ENCODE measurements at regions not wholly inside any gene's neighbourhood (a gene's known extent, or its start where the extent isn't known, plus 50 kb on each side); places are given as distances from the start of the nearest gene placed in this dataset.

DNA sequence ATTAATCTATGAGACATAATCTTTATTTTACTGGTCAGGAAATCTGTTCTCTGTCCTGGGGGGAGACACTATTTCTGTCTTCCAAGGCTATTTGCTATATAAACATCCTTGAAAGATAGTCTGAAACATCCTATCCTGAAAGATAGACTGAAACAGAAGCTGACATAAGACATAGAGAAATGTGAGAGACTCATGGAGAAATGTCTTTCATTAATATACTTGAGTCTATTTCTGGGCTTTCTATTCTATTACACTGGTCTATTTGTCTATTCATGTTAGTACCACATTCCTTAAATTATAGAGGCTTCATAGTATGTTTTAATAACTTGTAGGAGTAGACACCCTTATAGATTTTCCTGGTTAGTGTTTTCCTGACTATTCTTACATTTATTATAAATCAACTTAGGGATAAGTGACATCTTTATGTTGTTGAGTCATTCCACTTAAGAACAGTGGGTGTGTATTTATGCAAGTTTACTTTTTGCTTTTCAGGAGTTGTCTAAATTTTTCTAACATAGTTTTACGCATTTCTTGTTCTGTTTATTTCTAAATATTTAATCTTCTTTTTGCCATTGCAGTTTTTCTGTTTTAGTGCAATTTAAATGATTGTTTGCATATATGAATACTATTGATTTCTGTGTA is 244.9 kb upstream of the ZSWIM2 start:
- Histone ChIP-seq H3K27ac (ENCODE audit: low read depth in 2 of 2, low read length in 1 of 2) (no peak overlapping the region), H3K4me3 (ENCODE audit: low read depth in 1 of 2, low read length in 2 of 2) (no peak overlapping the region), H3K9me3 (ENCODE audit: control insufficient read depth in 2 of 2, insufficient read depth in 1 of 2, low read depth in 1 of 2, low read length in 1 of 2) (no peaks in the 10 kb centered on the region), H3K27me3 (ENCODE audit: control insufficient read depth in 1 of 2, insufficient read depth in 2 of 2, low read length in 2 of 2) (no peaks in the 10 kb centered on the region), H3K36me3 (ENCODE audit: control insufficient read depth in 2 of 2, insufficient read depth in 2 of 2, low read length in 1 of 2) (no peaks in the 10 kb centered on the region), H3K4me1 (ENCODE audit: control insufficient read depth in 2 of 2, insufficient read depth in 2 of 2, low read length in 1 of 2) (no peaks in the 10 kb centered on the region)
- 83 to 89% methylated on average over 1 of the region's 1 CpG for WGBS, 2 donors

DNA sequence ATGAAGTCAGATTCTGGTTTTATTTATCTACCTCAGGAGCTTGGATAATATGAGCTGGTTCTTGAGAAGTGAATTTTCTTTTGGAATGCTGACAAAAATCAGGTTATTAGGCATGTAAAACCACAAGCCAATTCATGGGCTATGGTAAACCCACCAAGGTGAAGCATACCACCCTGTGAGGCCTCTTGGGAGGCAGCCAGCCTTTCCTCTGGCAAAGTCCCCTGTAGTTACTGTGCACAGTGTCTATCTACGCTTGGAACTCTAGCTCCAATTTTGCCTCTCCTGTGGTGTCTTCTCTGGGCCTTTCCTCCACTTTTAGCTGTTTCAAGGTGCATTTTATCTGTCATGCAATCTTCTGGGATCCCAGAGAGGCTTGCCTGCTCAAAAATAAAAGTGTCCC is 242.7 kb upstream of the ZSWIM2 start:
- no peaks in the 10 kb centered on the region for H3K4me1 ChIP-seq (ENCODE audit: control insufficient read depth in 2 of 2, insufficient read depth in 2 of 2, low read length in 1 of 2)
- 93 to 94% methylated on average over 1 of the region's 1 CpG for WGBS, 2 donors
- no peaks in the 10 kb centered on the region for H3K9me3 ChIP-seq (ENCODE audit: control insufficient read depth in 2 of 2, insufficient read depth in 1 of 2, low read depth in 1 of 2, low read length in 1 of 2)
- no peaks in the 10 kb centered on the region for H3K36me3 ChIP-seq (ENCODE audit: control insufficient read depth in 2 of 2, insufficient read depth in 2 of 2, low read length in 1 of 2)
- no peaks in the 10 kb centered on the region for H3K27me3 ChIP-seq (ENCODE audit: control insufficient read depth in 1 of 2, insufficient read depth in 2 of 2, low read length in 2 of 2)
- H3K4me3 ChIP-seq (ENCODE audit: low read depth in 1 of 2, low read length in 2 of 2), result no peak overlapping the region
- H3K27ac ChIP-seq (ENCODE audit: low read depth in 2 of 2, low read length in 1 of 2), result no peak overlapping the region

DNA sequence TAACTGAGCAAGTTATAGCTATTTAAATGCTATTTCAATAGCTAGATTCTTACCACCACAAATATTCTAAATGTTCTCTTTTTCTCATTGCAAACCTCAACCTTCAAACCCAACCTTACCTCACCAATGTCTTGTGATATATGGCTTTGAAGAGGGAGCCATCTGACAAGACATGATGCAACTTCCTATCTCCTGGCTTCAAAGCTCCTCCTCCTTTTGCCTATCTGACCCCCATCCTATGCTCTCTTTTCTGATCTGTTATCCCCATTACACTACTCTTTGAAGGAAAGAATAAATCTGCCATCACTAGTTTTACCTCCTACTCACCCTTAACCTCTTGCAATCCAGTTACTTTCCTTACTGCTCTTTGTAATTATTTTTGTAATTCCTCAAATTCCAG is 235.6 kb upstream of the ZSWIM2 start:
- no peaks in the 10 kb centered on the region for H3K36me3 ChIP-seq (ENCODE audit: control insufficient read depth in 2 of 2, insufficient read depth in 2 of 2, low read length in 1 of 2)
- no peak overlapping the region for H3K4me3 ChIP-seq (ENCODE audit: low read depth in 1 of 2, low read length in 2 of 2)
- H3K27me3 ChIP-seq (ENCODE audit: control insufficient read depth in 1 of 2, insufficient read depth in 2 of 2, low read length in 2 of 2), result no peaks in the 10 kb centered on the region
- no peak overlapping the region for H3K27ac ChIP-seq (ENCODE audit: low read depth in 2 of 2, low read length in 1 of 2)
- H3K4me1 ChIP-seq (ENCODE audit: control insufficient read depth in 2 of 2, insufficient read depth in 2 of 2, low read length in 1 of 2), result no peaks in the 10 kb centered on the region
- H3K9me3 ChIP-seq (ENCODE audit: control insufficient read depth in 2 of 2, insufficient read depth in 1 of 2, low read depth in 1 of 2, low read length in 1 of 2), result no peaks in the 10 kb centered on the region

DNA sequence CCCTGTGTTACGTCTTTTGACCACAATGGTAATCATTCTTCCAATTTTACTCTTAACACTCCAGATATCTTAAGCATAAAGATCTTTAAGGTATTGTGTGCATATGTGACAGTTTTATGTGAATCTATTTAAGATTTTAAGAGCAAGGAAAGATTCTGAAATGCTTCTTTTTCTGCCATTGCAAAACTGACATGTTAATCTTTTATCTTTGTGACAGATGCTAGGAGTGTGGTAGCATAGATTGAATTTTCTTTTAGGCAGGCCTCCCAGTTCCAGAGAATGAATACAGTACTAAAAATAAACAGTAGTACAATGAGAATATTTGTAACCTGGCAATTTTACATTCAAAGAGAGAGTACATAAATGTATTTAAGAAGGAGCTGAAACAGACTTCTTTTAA is 232.5 kb upstream of the ZSWIM2 start:
- no peak overlapping the region for H3K27ac ChIP-seq (ENCODE audit: low read depth in 2 of 2, low read length in 1 of 2)
- H3K9me3 ChIP-seq (ENCODE audit: control insufficient read depth in 2 of 2, insufficient read depth in 1 of 2, low read depth in 1 of 2, low read length in 1 of 2), result no peaks in the 10 kb centered on the region
- 84 to 86% methylated on average over 1 of the region's 1 CpG for WGBS, 2 donors
- no peaks in the 10 kb centered on the region for H3K4me1 ChIP-seq (ENCODE audit: control insufficient read depth in 2 of 2, insufficient read depth in 2 of 2, low read length in 1 of 2)
- no peak overlapping the region for H3K4me3 ChIP-seq (ENCODE audit: low read depth in 1 of 2, low read length in 2 of 2)
- no peaks in the 10 kb centered on the region for H3K36me3 ChIP-seq (ENCODE audit: control insufficient read depth in 2 of 2, insufficient read depth in 2 of 2, low read length in 1 of 2)
- no peaks in the 10 kb centered on the region for H3K27me3 ChIP-seq (ENCODE audit: control insufficient read depth in 1 of 2, insufficient read depth in 2 of 2, low read length in 2 of 2)

DNA sequence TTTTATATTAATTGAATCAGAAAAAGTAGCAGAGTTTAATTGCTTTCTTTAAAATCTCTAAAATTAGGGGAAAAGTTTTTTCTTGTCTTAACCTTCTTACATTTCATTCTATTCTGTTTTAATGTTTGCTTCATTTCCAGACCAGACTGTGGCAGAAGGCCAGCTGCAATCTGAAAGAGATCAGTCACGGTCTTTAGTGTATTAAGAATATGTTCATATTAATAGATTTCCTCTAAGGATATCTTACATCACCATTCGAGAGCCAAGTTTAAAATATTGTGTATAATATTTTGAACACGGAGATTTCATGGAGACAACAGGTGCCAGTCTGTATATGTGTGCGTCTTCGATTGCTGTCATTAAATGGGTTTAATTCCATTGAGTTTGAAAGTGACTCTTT is 230.9 kb upstream of the ZSWIM2 start:
- no peak overlapping the region for H3K27ac ChIP-seq (ENCODE audit: low read depth in 2 of 2, low read length in 1 of 2)
- H3K4me3 ChIP-seq (ENCODE audit: low read depth in 1 of 2, low read length in 2 of 2), result no peak overlapping the region
- no peaks in the 10 kb centered on the region for H3K36me3 ChIP-seq (ENCODE audit: control insufficient read depth in 2 of 2, insufficient read depth in 2 of 2, low read length in 1 of 2)
- H3K9me3 ChIP-seq (ENCODE audit: control insufficient read depth in 2 of 2, insufficient read depth in 1 of 2, low read depth in 1 of 2, low read length in 1 of 2), result no peaks in the 10 kb centered on the region
- no peaks in the 10 kb centered on the region for H3K4me1 ChIP-seq (ENCODE audit: control insufficient read depth in 2 of 2, insufficient read depth in 2 of 2, low read length in 1 of 2)
- 44 to 46% methylated on average over 5 of the region's 5 CpGs for WGBS, 2 donors
- no peaks in the 10 kb centered on the region for H3K27me3 ChIP-seq (ENCODE audit: control insufficient read depth in 1 of 2, insufficient read depth in 2 of 2, low read length in 2 of 2)

DNA sequence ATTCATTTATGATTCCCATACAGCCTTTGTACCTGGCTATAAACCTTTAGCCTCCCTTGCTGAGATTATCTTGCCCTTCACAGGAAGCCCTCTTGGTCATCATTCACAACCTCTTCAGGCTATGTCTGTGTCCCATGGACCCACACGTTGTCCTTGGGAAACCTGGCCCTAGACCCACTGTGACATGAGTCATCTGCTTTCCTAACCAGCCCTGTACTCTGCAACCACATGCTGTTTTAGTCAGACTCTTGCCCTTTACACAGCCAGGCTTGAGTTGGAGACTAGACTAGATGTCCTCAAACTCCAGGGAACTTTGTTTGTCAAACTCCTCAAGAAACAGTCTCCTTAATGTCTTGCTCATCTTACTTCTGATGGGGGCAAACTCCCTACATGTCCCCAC is 229.3 kb upstream of the ZSWIM2 start:
- H3K36me3 ChIP-seq (ENCODE audit: control insufficient read depth in 2 of 2, insufficient read depth in 2 of 2, low read length in 1 of 2), result no peaks in the 10 kb centered on the region
- no peaks in the 10 kb centered on the region for H3K9me3 ChIP-seq (ENCODE audit: control insufficient read depth in 2 of 2, insufficient read depth in 1 of 2, low read depth in 1 of 2, low read length in 1 of 2)
- 37 to 38% methylated on average over 1 of the region's 1 CpG for WGBS, 2 donors
- no peak overlapping the region for H3K27ac ChIP-seq (ENCODE audit: low read depth in 2 of 2, low read length in 1 of 2)
- no peaks in the 10 kb centered on the region for H3K27me3 ChIP-seq (ENCODE audit: control insufficient read depth in 1 of 2, insufficient read depth in 2 of 2, low read length in 2 of 2)
- H3K4me1 ChIP-seq (ENCODE audit: control insufficient read depth in 2 of 2, insufficient read depth in 2 of 2, low read length in 1 of 2), result no peaks in the 10 kb centered on the region
- no peak overlapping the region for H3K4me3 ChIP-seq (ENCODE audit: low read depth in 1 of 2, low read length in 2 of 2)

DNA sequence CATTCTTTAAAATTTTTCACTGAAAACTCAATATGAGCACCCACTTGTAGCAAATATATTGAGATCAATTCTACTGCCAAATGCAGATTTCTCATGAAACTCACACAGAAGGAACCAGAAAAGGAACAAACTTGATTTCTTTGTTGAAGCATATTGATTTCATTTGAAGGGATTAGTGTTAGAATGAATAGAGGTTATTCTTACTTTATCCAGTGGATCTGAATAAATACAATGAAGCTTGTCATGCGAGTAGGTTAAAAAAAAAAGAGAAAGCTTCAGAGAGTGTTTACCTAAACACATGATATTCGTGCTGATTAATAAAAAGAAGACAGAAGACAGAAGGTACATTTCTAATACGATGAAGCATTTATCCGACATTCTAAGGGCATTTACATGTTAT is 226.7 kb upstream of the ZSWIM2 start:
- no peaks in the 10 kb centered on the region for H3K27me3 ChIP-seq (ENCODE audit: control insufficient read depth in 1 of 2, insufficient read depth in 2 of 2, low read length in 2 of 2)
- no peaks in the 10 kb centered on the region for H3K36me3 ChIP-seq (ENCODE audit: control insufficient read depth in 2 of 2, insufficient read depth in 2 of 2, low read length in 1 of 2)
- H3K4me1 ChIP-seq (ENCODE audit: control insufficient read depth in 2 of 2, insufficient read depth in 2 of 2, low read length in 1 of 2), result no peaks in the 10 kb centered on the region
- no peaks in the 10 kb centered on the region for H3K9me3 ChIP-seq (ENCODE audit: control insufficient read depth in 2 of 2, insufficient read depth in 1 of 2, low read depth in 1 of 2, low read length in 1 of 2)
- WGBS, 2 donors, result 57 to 65% methylated on average over 4 of the region's 4 CpGs
- no peak overlapping the region for H3K4me3 ChIP-seq (ENCODE audit: low read depth in 1 of 2, low read length in 2 of 2)
- no peak overlapping the region for H3K27ac ChIP-seq (ENCODE audit: low read depth in 2 of 2, low read length in 1 of 2)

DNA sequence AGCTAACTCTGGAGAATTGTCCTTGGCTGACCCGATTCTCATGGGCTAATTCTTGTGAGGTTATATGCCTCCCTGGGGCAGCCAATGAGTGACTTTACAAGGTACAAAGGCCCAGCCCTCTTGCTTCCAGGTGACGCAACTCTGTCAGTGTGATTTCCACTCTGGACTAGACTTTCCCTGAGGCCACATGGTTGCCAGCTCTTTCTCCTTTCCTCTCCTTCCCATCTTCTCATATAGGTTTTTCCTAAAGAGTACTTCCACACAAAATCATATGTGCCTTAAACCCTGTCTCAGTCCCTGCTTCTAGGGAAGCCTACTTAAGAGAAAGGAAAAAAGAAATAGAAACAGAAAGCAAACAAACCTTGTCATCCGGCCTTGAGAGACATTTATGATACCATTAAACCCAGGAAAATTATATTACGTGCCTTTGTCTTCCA is 226.2 kb upstream of the ZSWIM2 start:
- H3K4me3 ChIP-seq (ENCODE audit: low read depth in 1 of 2, low read length in 2 of 2), result no peak overlapping the region

DNA sequence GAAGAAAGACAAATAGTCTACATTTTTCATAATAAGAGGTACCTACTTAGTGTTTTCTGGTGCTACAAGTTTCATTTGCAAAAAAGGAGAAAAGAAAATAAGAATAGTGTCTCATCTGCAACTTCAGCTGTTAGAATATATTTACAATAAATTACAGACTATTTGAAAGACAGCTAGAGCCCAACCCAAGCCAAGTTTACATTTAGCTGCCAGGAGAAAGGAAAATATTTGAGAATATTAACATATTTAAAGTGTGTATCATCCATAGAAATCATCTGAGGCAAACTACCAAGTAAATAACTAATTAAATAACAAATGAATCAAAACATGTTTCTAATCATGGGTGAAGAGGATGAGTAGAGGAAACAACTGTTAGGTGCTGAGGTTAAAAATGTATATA is 209.2 kb upstream of the ZSWIM2 start:
- no peaks in the 10 kb centered on the region for H3K36me3 ChIP-seq (ENCODE audit: control insufficient read depth in 2 of 2, insufficient read depth in 2 of 2, low read length in 1 of 2)
- H3K27me3 ChIP-seq (ENCODE audit: control insufficient read depth in 1 of 2, insufficient read depth in 2 of 2, low read length in 2 of 2), result no peaks in the 10 kb centered on the region
- H3K4me1 ChIP-seq (ENCODE audit: control insufficient read depth in 2 of 2, insufficient read depth in 2 of 2, low read length in 1 of 2), result no peaks in the 10 kb centered on the region
- H3K9me3 ChIP-seq (ENCODE audit: control insufficient read depth in 2 of 2, insufficient read depth in 1 of 2, low read depth in 1 of 2, low read length in 1 of 2), result no peaks in the 10 kb centered on the region
- no peak overlapping the region for H3K27ac ChIP-seq (ENCODE audit: low read depth in 2 of 2, low read length in 1 of 2)
- no peak overlapping the region for H3K4me3 ChIP-seq (ENCODE audit: low read depth in 1 of 2, low read length in 2 of 2)

More for the DNA sequence above, 226.2 kb upstream of the ZSWIM2 start:
- Histone ChIP-seq H3K27ac (ENCODE audit: low read depth in 2 of 2, low read length in 1 of 2) (no peak overlapping the region), H3K4me1 (ENCODE audit: control insufficient read depth in 2 of 2, insufficient read depth in 2 of 2, low read length in 1 of 2) (no peaks in the 10 kb centered on the region), H3K9me3 (ENCODE audit: control insufficient read depth in 2 of 2, insufficient read depth in 1 of 2, low read depth in 1 of 2, low read length in 1 of 2) (no peaks in the 10 kb centered on the region), H3K27me3 (ENCODE audit: control insufficient read depth in 1 of 2, insufficient read depth in 2 of 2, low read length in 2 of 2) (no peaks in the 10 kb centered on the region), H3K36me3 (ENCODE audit: control insufficient read depth in 2 of 2, insufficient read depth in 2 of 2, low read length in 1 of 2) (no peaks in the 10 kb centered on the region)
- 69 to 72% methylated on average over 4 of the region's 4 CpGs for WGBS, 2 donors

DNA sequence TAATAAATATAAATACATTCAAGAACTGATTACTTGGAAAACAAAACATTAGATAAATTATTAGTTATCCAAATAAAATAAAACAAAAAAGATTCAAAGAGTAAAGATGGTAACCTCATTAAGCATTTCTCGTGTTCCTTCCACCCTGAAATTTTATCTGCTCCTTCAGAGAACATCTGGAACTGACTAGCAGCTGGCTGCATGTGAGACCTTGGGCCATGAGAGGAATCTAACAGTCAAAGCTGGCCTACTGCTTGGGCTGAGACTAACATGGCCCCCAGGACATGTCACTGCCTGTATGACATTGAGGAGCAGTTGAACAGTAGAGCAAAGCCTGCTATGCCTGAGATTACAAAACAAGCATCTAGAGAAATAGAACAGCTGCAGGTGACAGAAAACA is 208.5 kb upstream of the ZSWIM2 start:
- WGBS, 2 donors, result 70 to 83% methylated on average over 1 of the region's 1 CpG
- Histone ChIP-seq H3K27ac (ENCODE audit: low read depth in 2 of 2, low read length in 1 of 2) (no peak overlapping the region), H3K36me3 (ENCODE audit: control insufficient read depth in 2 of 2, insufficient read depth in 2 of 2, low read length in 1 of 2) (no peaks in the 10 kb centered on the region), H3K4me3 (ENCODE audit: low read depth in 1 of 2, low read length in 2 of 2) (no peak overlapping the region), H3K4me1 (ENCODE audit: control insufficient read depth in 2 of 2, insufficient read depth in 2 of 2, low read length in 1 of 2) (no peaks in the 10 kb centered on the region), H3K27me3 (ENCODE audit: control insufficient read depth in 1 of 2, insufficient read depth in 2 of 2, low read length in 2 of 2) (no peaks in the 10 kb centered on the region), H3K9me3 (ENCODE audit: control insufficient read depth in 2 of 2, insufficient read depth in 1 of 2, low read depth in 1 of 2, low read length in 1 of 2) (no peaks in the 10 kb centered on the region)
